EL (cell line): ENCODE measurements at regions not wholly inside any gene's neighbourhood (a gene's known extent, or its start where the extent isn't known, plus 50 kb on each side); places are given as distances from the start of the nearest gene placed in this dataset.
"Not testable (repeated sequence)": the region's sequence is repeated elsewhere in the genome, so short reads cannot be mapped to it uniquely, and the experiment has no call there.

ENCODE experiments used
- DNase-seq: peaks from one replicate; pipeline ENCODE4 v3.0.0-alpha.2; 2016

DNA sequence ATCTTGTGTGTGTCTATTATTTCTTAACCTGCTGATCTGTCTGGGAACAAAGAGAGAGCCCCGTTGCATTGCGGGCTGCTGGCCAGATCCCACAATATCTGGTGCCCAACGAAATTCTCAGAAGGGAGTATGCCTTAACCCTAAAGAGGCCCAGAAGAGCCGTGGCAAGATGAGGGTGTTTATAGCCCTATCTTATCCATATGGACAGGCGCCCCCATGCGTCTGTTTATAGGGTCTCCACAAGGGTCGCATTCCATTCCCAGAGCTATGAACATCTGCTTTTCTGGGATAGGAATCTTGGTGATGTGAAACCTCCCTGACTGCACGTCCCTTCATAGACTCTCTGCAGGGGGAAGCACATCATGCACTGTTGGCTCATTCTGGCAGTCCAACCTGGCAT is 1262.5 kb downstream of the RAPGEF2 start:
- not testable (repeated sequence) for DNase-seq

DNA sequence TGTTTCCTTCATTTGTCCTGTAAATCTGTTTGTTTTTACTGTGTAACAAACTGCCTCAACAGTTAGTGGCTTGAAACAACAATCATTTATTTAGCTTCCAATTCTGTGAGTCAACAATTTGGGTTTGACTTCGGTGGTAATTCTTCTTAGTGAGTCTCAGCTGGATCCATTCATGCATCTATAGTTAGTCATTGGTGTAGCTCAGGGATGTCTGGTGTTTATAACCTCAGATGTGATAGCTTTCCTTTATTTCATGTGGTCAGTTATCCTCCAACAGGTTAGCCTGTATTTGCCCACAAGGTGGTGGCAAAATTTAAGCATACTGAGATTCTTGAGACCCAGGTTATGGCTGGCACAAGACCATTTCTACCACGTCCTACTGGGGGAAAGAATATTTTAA is 1267.2 kb downstream of the RAPGEF2 start:
- DNase-seq, result no peak

GRCh38 chr4:160371446-160371845 is 1268.6 kb downstream of the RAPGEF2 start:
- no peak for DNase-seq

- no peak for DNase-seq
Observed at GRCh38 chr4:160372390-160372789, 1269.5 kb downstream of the RAPGEF2 start.

GRCh38 chr4:160373911-160374310 is 1271.0 kb downstream of the RAPGEF2 start:
- DNase-seq, result no peak

GRCh38 chr4:160375772-160376452 is 1273.0 kb downstream of the RAPGEF2 start:
- no peak for DNase-seq

DNA sequence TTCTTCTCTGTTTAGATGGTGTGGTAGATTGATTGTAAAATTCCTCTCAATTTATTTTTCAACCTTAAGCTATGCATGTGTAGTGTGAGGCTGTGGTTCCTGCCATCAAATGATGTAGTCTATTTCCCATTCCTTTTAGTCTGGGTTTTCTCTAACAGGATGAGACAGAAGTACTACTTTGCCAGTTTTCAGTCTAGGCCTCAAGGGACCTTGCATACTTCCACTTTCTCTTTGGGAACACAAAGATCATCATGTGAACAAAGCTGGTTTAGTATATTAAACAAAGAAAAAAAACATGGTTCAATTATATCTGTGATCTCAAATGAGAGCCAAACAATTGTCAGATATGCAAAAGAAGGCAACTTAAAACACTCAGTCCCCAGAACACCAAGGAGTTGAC is 1284.0 kb downstream of the RAPGEF2 start:
- DNase-seq, result no peak

- DNase-seq, result no peak
Observed at GRCh38 chr4:160399826-160400225, 1296.9 kb downstream of the RAPGEF2 start.

DNA sequence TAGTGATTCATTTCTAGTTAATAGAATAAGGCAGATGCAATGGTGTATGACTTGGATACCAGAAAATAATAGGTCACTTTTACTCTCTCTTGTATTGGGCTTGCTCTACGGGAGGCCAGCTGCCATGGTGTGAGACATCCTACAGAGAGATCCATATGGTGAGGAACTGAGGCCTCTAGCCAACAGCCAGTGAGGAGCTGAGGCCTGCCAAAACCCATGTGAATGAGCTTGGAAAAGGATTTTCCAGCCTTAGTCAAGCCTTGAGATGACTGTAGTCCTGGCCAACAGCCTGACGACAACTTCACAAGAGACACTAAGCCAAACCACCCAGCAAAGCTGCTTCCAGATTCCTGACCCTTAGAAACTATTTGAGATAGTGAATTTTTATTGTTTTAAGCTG is 1300.2 kb downstream of the RAPGEF2 start:
- DNase-seq, result no peak

DNA sequence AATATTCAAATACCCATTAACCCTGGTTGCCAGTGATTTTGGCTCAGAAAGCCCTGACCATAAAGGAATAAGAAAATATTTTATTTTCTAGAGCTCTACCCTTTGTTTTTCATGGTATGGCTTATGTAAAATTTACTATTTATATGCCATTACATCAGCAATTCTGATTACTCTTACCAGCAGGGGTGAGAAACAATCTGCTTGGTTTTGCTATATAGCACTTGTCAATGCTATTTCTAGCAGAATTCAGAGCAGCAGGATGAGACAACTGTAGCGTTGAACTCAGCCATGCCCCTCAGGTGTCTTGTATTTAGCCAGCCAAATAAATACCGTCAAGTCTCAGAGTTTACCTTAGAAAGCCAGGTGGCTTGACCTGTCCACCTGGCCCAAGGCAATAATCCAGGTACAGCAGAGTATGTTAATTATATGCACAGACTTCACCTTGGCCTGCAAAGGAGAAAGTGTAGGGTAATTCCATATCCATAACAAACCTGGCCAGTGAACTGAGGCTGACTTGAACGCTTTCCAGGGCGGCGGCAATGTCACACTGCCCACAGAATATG is 1303.5 kb downstream of the RAPGEF2 start:
- DNase-seq, result no peak

DNA sequence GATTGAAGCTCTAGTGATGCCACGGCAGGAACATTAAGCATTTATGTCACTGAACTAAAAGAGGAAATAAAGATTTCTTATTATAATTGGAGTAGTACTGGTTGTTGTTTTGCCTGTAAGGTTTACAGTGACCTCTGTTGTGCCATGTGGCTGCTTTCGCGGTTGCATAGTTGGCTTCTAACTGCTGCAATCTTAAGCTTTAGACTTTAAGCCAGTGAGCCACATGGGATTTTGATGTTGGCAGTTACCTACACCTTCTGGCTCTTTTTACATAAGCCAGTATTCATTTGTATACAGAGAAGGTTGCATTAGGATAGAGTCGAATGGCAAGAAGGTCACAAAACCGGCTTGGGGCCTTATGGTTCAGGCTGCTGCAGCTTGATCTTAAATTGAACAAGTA is 1311.6 kb downstream of the RAPGEF2 start:
- DNase-seq, result no peak

GRCh38 chr4:160423879-160424451 is 1321.1 kb downstream of the RAPGEF2 start:
- DNase-seq, result no peak

GRCh38 chr4:160426233-160426632 is 1323.4 kb downstream of the RAPGEF2 start:
- DNase-seq, result no peak

DNA sequence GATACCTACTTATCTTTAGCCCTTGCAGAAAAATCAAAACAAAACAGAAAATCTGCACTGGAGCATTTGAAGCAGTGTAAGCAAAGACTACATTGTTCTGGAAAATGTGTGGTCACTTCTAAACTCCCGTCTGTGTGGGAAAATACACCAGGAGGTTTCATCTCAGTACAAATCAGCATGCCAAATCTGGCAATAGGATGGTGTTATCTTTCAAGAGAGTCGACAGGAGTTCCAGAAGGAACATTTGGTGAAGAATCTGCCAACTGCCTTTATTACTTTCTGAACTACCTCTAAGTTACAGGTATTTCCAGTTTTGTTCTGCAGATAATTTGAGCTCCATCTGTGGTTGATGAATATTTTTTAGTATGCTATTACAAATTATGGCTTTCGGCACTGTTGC is 1348.0 kb downstream of the RAPGEF2 start:
- no peak for DNase-seq

- DNase-seq, result not testable (repeated sequence)
Observed at GRCh38 chr4:160481696-160482690, 1379.1 kb downstream of the RAPGEF2 start.

- no peak for DNase-seq
Observed at GRCh38 chr4:160485071-160485687, 1382.3 kb downstream of the RAPGEF2 start.

GRCh38 chr4:160492181-160492580 is 1389.3 kb downstream of the RAPGEF2 start:
- DNase-seq, result no peak

- no peak for DNase-seq
Observed at GRCh38 chr4:160493206-160493605, 1390.3 kb downstream of the RAPGEF2 start.

- no peak for DNase-seq
Observed at GRCh38 chr4:160495356-160495755, 1392.5 kb downstream of the RAPGEF2 start.

- DNase-seq, result no peak
Observed at GRCh38 chr4:160498211-160498610, 1395.3 kb downstream of the RAPGEF2 start.

- no peak for DNase-seq
Observed at GRCh38 chr4:160505724-160506123, 1402.8 kb downstream of the RAPGEF2 start.

- no peak for DNase-seq
Observed at GRCh38 chr4:160510928-160511327, 1408.0 kb downstream of the RAPGEF2 start.

DNA sequence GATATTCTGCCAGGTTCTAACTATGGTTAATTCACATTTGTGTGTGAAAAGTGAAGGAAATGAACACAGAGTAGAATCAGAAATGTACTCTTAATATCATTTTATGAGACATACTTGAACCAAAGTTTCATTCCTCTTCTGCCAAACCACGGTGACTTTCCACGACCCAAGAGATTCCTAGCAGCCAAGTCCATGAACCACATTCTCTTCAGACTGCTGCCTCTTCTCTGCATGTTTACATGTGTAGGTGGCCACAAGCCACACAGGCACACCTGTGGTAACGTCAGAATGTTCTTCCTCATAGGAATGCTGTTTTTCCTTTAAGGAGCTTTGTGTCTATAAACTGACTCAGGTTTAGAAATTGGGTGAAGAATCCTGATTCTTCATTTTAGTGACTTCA is 1411.2 kb downstream of the RAPGEF2 start:
- no peak for DNase-seq
